Mesothelial cell of epicardium (in vitro differentiated cells): ENCODE measurements at regions not wholly inside any gene's neighbourhood (a gene's known extent, or its start where the extent isn't known, plus 50 kb on each side); places are given as distances from the start of the nearest gene placed in this dataset.

Experiments
- DNase-seq, 2 experiments: peaks; one replicate each; pipeline ENCODE4 v3.0.0; 2021; ENCODE audit warnings: low spot score in 2 of 2; ENCODE audit not compliant: unreplicated experiment in 2 of 2
- H3K27ac Mint-ChIP-seq: 2 replicates; pipeline ENCODE4 v1.8.0; 2021; ENCODE audit warnings: mixed read lengths
- H3K27me3 Mint-ChIP-seq: 2 replicates; pipeline ENCODE4 v1.8.0; 2021; ENCODE audit warnings: low read depth, mixed read lengths
- H3K36me3 Mint-ChIP-seq: 2 replicates; pipeline ENCODE4 v1.8.0; 2021; ENCODE audit warnings: mixed read lengths
- H3K4me1 Mint-ChIP-seq: 2 replicates; pipeline ENCODE4 v1.8.0; 2021; ENCODE audit warnings: mixed read lengths
- H3K4me3 Mint-ChIP-seq: 2 replicates; pipeline ENCODE4 v1.8.0; 2021; ENCODE audit warnings: mild to moderate bottlenecking, moderate library complexity, mixed read lengths
- H3K9me3 Mint-ChIP-seq: 2 replicates; pipeline ENCODE4 v1.8.0; 2021; ENCODE audit warnings: mixed read lengths
- CTCF ChIP-seq: fragments of 200-600 bp; sonication (generic); IDR thresholded peaks from one replicate; pipeline ENCODE4 v1.5.0; 2021; ENCODE audit warnings: antibody characterized with exemption; ENCODE audit not compliant: unreplicated experiment

- DNase-seq = no peak
- H3K27me3 Mint-ChIP-seq = no peaks in the 10 kb centered on the region
- H3K9me3 Mint-ChIP-seq = peaks cover 36% of the 10 kb centered on the region
- no peak for TF ChIP-seq CTCF
- no peak overlapping the region for H3K4me3 Mint-ChIP-seq
- peaks cover 12% of the 10 kb centered on the region for H3K36me3 Mint-ChIP-seq
- H3K4me1 Mint-ChIP-seq = peaks cover 2% of the 10 kb centered on the region
- H3K27ac Mint-ChIP-seq = no peak overlapping the region
These were observed 225.9 kb downstream of the COG6 start for GRCh38 chr13:39881383-39881782.

- Mint-ChIP-seq H3K27ac (no peak overlapping the region), H3K4me3 (no peak overlapping the region), H3K27me3 (no peaks in the 10 kb centered on the region), H3K36me3 (peaks cover 12% of the 10 kb centered on the region), H3K4me1 (no peaks in the 10 kb centered on the region), H3K9me3 (peaks cover 38% of the 10 kb centered on the region)
- no peak for DNase-seq
- no peak for TF ChIP-seq CTCF
These were observed 226.4 kb downstream of the COG6 start for GRCh38 chr13:39881887-39882286.

GRCh38 chr13:39884166-39884565, 228.7 kb downstream of the COG6 start:
- TF ChIP-seq CTCF = no peak
- Mint-ChIP-seq H3K4me3 (no peak overlapping the region), H3K4me1 (no peaks in the 10 kb centered on the region), H3K36me3 (peaks cover 14% of the 10 kb centered on the region), H3K9me3 (peaks cover 44% of the 10 kb centered on the region), H3K27me3 (no peaks in the 10 kb centered on the region), H3K27ac (no peak overlapping the region)
- no peak for DNase-seq

- Mint-ChIP-seq H3K4me3 (no peak overlapping the region), H3K27me3 (no peaks in the 10 kb centered on the region), H3K9me3 (peaks cover 44% of the 10 kb centered on the region), H3K36me3 (peaks cover 14% of the 10 kb centered on the region), H3K27ac (no peak overlapping the region), H3K4me1 (no peaks in the 10 kb centered on the region)
- no peak for TF ChIP-seq CTCF
- DNase-seq = no peak
These were observed 230.9 kb downstream of the COG6 start for GRCh38 chr13:39886336-39886735.

GRCh38 chr13:39887387-39887786, 231.9 kb downstream of the COG6 start:
- H3K9me3 Mint-ChIP-seq = peaks cover 39% of the 10 kb centered on the region
- no peak overlapping the region for H3K27ac Mint-ChIP-seq
- no peaks in the 10 kb centered on the region for H3K27me3 Mint-ChIP-seq
- H3K4me1 Mint-ChIP-seq = no peaks in the 10 kb centered on the region
- H3K36me3 Mint-ChIP-seq = peaks cover 14% of the 10 kb centered on the region
- DNase-seq = no peak
- H3K4me3 Mint-ChIP-seq = no peak overlapping the region
- no peak for TF ChIP-seq CTCF
